MM.1S (cell line): ENCODE measurements at regions not wholly inside any gene's neighbourhood (a gene's known extent, or its start where the extent isn't known, plus 50 kb on each side); places are given as distances from the start of the nearest gene placed in this dataset.

Source experiments
- DNase-seq: peaks from one replicate; pipeline ENCODE4 v3.0.0-alpha.2; 2015
- H2AFZ ChIP-seq: fragments of 300-600 bp; sonication (generic); 2 replicates; pipeline ENCODE4 v1.6.0; 2016; ENCODE audit warnings: antibody characterized with exemption, low read length
- H3F3A ChIP-seq: fragments of 300-600 bp; sonication (generic); 2 replicates; pipeline ENCODE4 v1.6.1; 2016; ENCODE audit warnings: mild to moderate bottlenecking, antibody characterized with exemption, low read length, moderate library complexity, mixed read lengths; ENCODE audit not compliant: insufficient read depth
- H3K27ac ChIP-seq: fragments of 300-600 bp; sonication (generic); 2 replicates; pipeline ENCODE4 v1.5.1; 2016; ENCODE audit warnings: mild to moderate bottlenecking, low read length
- H3K27me3 ChIP-seq: fragments of 300-600 bp; sonication (generic); replicated peaks from 2 replicates; pipeline ENCODE4 v1.6.0; 2016; ENCODE audit warnings: low read length; ENCODE audit not compliant: insufficient read depth
- H3K36me3 ChIP-seq: fragments of 300-600 bp; sonication (generic); replicated peaks from 2 replicates; pipeline ENCODE4 v1.6.1; 2016; ENCODE audit warnings: mild to moderate bottlenecking, low read length, mixed read lengths; ENCODE audit not compliant: insufficient read depth
- H3K4me1 ChIP-seq: fragments of 300-600 bp; sonication (generic); 2 replicates; pipeline ENCODE4 v1.6.1; 2016; ENCODE audit warnings: low read length, mixed read lengths
- H3K4me2 ChIP-seq: fragments of 300-600 bp; sonication (generic); 2 replicates; pipeline ENCODE4 v1.6.0; 2016; ENCODE audit warnings: low read depth, low read length
- H3K4me3 ChIP-seq: fragments of 300-600 bp; sonication (generic); 2 replicates; pipeline ENCODE4 v1.5.1; 2016; ENCODE audit warnings: low read length, mixed read lengths
- H3K79me2 ChIP-seq: fragments of 300-600 bp; sonication (generic); 2 replicates; pipeline ENCODE4 v1.6.1; 2016; ENCODE audit warnings: mixed run types, low read length, mixed read lengths
- H3K9ac ChIP-seq: fragments of 300-600 bp; sonication (generic); 2 replicates; pipeline ENCODE4 v1.6.1; 2016; ENCODE audit warnings: low read length, mixed read lengths
- H3K9me2 ChIP-seq: fragments of 300-600 bp; sonication (generic); replicated peaks from 2 replicates; pipeline ENCODE4 v1.6.1; 2016; ENCODE audit warnings: mild to moderate bottlenecking, low read length, mixed read lengths; ENCODE audit not compliant: insufficient read depth
- H3K9me3 ChIP-seq: fragments of 300-600 bp; sonication (generic); replicated peaks from 2 replicates; pipeline ENCODE4 v1.6.1; 2016; ENCODE audit warnings: mild to moderate bottlenecking, low read length, mixed read lengths; ENCODE audit not compliant: insufficient read depth
- H4K20me1 ChIP-seq: fragments of 300-600 bp; sonication (generic); 2 replicates; pipeline ENCODE4 v1.6.1; 2016; ENCODE audit warnings: mild to moderate bottlenecking, low read length, moderate library complexity, mixed read lengths; ENCODE audit not compliant: insufficient read depth
- EZH2 ChIP-seq: fragments of 300-600 bp; sonication (generic); optimal IDR thresholded peaks from 2 replicates; pipeline ENCODE3; 2017; ENCODE audit warnings: low read depth, mild to moderate bottlenecking, antibody characterized with exemption, low read length, mixed read lengths
- EZH2phosphoT487 ChIP-seq: fragments of 300-600 bp; sonication (generic); IDR thresholded peaks from 2 replicates; pipeline ENCODE4 v1.6.1; 2018; ENCODE audit warnings: antibody characterized with exemption, low read length
- TF ChIP-seq, protein P1 (sequence below): fragments of 300-600 bp; sonication (generic); IDR thresholded peaks from 2 replicates; pipeline ENCODE4 v1.5.1; 2016; ENCODE audit warnings: antibody characterized with exemption, low read length, mixed read lengths

DNA sequence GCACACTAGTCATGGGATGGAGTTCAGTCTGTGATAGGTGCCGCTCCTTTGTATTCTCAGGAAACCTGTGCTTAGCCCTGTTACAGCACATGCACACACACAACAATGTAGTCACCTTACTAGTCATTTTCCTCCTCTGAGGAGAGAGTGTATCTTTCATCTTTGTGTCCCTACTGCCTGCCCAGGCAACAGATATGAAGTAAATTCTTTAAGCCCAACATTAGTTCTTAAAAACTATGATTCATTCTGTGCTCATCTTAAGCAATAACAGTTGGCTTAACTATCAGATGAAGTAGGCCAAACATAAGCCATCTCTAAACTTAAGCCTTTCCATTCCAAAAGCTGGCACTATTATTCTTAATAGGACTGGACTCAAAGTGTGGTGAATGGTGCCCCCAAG, 186.5 kb downstream of the LNPK start:
- Histone ChIP-seq H3K4me1 (no peaks in the 10 kb centered on the region), H3K27me3 (no peaks in the 10 kb centered on the region), H3K9me3 (no peaks in the 10 kb centered on the region), H3K36me3 (no peaks in the 10 kb centered on the region), H4K20me1 (no peaks in the 10 kb centered on the region), H3F3A (no peaks in the 10 kb centered on the region), H3K4me3 (no peak overlapping the region), H3K9ac (no peak overlapping the region), H3K27ac (no peak overlapping the region), H2AFZ (no peak overlapping the region), H3K79me2 (no peaks in the 10 kb centered on the region), H3K4me2 (no peak overlapping the region), H3K9me2 (no peaks in the 10 kb centered on the region)
- TF ChIP-seq, protein P1, sequence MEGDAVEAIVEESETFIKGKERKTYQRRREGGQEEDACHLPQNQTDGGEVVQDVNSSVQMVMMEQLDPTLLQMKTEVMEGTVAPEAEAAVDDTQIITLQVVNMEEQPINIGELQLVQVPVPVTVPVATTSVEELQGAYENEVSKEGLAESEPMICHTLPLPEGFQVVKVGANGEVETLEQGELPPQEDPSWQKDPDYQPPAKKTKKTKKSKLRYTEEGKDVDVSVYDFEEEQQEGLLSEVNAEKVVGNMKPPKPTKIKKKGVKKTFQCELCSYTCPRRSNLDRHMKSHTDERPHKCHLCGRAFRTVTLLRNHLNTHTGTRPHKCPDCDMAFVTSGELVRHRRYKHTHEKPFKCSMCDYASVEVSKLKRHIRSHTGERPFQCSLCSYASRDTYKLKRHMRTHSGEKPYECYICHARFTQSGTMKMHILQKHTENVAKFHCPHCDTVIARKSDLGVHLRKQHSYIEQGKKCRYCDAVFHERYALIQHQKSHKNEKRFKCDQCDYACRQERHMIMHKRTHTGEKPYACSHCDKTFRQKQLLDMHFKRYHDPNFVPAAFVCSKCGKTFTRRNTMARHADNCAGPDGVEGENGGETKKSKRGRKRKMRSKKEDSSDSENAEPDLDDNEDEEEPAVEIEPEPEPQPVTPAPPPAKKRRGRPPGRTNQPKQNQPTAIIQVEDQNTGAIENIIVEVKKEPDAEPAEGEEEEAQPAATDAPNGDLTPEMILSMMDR = no peak
- TF ChIP-seq EZH2phosphoT487 (no peak), EZH2 (no peak)
- no peak for DNase-seq

DNA sequence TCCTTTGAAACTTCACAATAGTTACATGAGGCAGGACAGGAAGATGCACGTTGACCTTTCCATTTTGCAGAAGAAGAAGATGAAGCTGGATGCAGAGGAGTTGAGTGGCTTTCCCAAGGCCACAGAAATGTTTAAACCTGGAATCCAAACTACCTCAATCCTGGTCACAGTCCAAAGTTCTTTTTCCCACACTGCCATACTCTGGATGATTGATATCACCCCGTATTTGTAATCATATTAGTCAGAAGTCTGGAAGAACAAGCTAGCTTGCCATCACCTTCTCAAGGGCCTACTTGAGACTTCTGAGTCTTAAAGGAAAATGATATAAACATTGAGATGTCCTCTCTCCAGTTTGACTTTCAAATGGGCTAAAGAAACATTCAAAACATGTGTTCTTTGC, 190.1 kb downstream of the LNPK start:
- H3K36me3 ChIP-seq = no peaks in the 10 kb centered on the region
- H3K4me1 ChIP-seq = no peaks in the 10 kb centered on the region
- no peak for TF ChIP-seq EZH2
- TF ChIP-seq EZH2phosphoT487 = no peak
- TF ChIP-seq, protein P1 = no peak
- no peaks in the 10 kb centered on the region for H3K9me2 ChIP-seq
- no peak for DNase-seq
- no peaks in the 10 kb centered on the region for H4K20me1 ChIP-seq
- H3K79me2 ChIP-seq = no peaks in the 10 kb centered on the region
- no peaks in the 10 kb centered on the region for H3K27me3 ChIP-seq
- no peaks in the 10 kb centered on the region for H3K9me3 ChIP-seq
- H3K4me2 ChIP-seq = no peak overlapping the region
- H3K9ac ChIP-seq = no peak overlapping the region
- no peak overlapping the region for H2AFZ ChIP-seq
- H3K27ac ChIP-seq = no peak overlapping the region
- H3K4me3 ChIP-seq = no peak overlapping the region
- H3F3A ChIP-seq = no peaks in the 10 kb centered on the region

DNA sequence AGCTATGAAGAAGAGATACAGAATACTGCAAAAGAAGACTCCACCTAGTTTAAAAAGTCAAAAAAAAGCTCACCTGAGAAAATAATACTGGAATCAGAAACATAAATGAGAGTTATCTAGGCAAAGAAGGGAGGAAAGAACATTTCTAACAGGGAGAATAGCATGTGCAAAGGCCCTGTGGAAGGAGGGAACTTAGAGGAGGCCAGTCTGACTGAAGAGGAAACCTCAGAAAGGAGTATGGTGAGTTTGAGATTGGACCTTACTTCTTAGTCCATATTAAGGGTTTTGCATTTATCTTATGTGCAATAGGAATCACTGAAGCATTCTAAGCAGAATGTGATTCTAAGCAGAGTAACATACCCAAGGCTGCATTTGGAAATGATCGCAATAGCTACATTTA, 193.2 kb downstream of the LNPK start:
- Histone ChIP-seq H2AFZ (no peak overlapping the region), H3F3A (no peaks in the 10 kb centered on the region), H3K9me2 (no peaks in the 10 kb centered on the region), H3K4me1 (no peaks in the 10 kb centered on the region), H3K9me3 (no peaks in the 10 kb centered on the region), H3K36me3 (no peaks in the 10 kb centered on the region), H3K4me3 (no peak overlapping the region), H3K79me2 (no peaks in the 10 kb centered on the region), H4K20me1 (no peaks in the 10 kb centered on the region), H3K27me3 (no peaks in the 10 kb centered on the region), H3K27ac (no peak overlapping the region), H3K9ac (no peak overlapping the region), H3K4me2 (no peak overlapping the region)
- DNase-seq = no peak
- TF ChIP-seq, protein P1 = no peak
- TF ChIP-seq EZH2 = no peak
- TF ChIP-seq EZH2phosphoT487 = no peak
